ENCODE measurements at regions not wholly inside any gene's neighbourhood (a gene's known extent, or its start where the extent isn't known, plus 50 kb on each side); places are given as distances from the start of the nearest gene placed in this dataset.

DNA sequence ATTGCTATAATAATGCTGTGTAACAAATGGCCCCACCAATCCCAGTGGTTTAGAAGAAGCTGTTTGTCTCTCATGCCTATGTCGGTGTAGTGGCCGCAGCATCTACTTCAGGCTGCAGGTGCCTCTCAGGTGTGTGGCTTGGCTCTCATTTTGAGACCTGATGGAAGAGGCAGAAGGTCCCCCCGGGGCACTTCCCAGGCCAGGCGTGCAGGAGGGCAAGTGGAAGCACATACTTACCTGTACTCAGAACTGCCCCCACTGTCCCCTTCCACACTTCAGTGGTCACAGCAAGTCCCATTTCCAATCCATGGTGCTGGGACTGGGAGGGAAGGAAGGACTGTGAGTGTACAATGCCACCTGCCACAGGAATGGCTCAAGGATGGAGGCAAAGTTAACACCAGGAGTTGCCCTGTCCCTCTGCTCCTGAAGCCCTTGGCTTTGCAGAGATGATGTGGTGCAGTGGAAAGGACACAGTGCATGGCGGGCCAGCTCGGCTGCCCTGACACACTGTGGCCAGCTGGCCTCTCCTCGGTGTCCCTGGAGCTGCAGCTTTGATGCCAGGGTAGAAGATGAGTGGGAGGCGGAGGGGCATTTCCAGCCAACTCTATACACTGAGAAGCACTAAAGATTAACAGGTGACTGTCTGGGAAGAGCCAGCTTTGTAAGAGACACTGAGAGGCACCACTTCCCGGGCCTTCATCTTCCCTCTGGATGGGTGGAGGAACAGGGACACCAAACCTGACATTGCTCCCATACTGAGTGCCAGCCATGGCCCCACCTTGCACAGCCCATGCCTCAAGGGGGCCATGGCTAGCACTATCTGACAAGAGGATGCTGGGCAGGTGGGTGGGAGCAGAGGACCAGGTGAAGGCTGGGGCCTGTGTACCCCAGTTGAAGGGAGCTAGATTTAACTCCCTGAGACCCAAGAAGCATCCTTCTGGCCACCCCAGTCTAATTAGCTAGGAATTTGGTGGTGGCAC, 105.9 kb downstream of the METRNL start:
- H3K9ac ChIP-seq (ENCODE audit: control insufficient read depth, insufficient read depth, low read length) = no peak overlapping the region
- BruUV-seq (replicated peaks) = no TSS peak
- ChIA-PET CTCF (interaction anchor here (0.9 kb wide), 1 partner anchor 13 kb away, joined by 3 read pairs; no protein-coding TSS in a partner anchor), RAD21 (ENCODE audit: unreplicated experiment) (no interaction called here), SMC1A (ENCODE audit: uncharacterized antibody, unreplicated experiment) (no interaction called here), POLR2A (no interaction called here)
- DNase-seq (ENCODE audit: low read depth, low spot score) (no peak), FAIRE-seq (no peak), ATAC-seq (no peak)
- no peaks in the 10 kb centered on the region for H3K79me2 ChIP-seq (ENCODE audit: control insufficient read depth, insufficient read depth, low read length)
- no peaks in the 10 kb centered on the region for H3K36me3 ChIP-seq (ENCODE audit: control insufficient read depth in 2 of 2, insufficient read depth in 2 of 2, low read length in 1 of 2)
- intact Hi-C loops (cut with micrococcal nuclease; ENCODE audit: unreplicated experiment) = no loop called here
- H4K20me1 ChIP-seq (ENCODE audit: control insufficient read depth, insufficient read depth) = peaks cover 2% of the 10 kb centered on the region; the same call in 1 of the 2 replicates
- H3K27ac ChIP-seq (ENCODE audit: control insufficient read depth, insufficient read depth) = no peak overlapping the region
- TF ChIP-seq IKZF2 (IDR thresholded peaks at IDR 0.05) (no peak), ATF3 (IDR thresholded peaks at IDR 0.05; ENCODE audit: borderline replicate concordance, extremely low read depth, low read depth, low read length) (no peak), YBX1 (IDR thresholded peaks at IDR 0.05) (no peak), STAT1 (conservative IDR thresholded peaks at IDR 0.05) (no peak), TCF7 (IDR thresholded peaks at IDR 0.05; ENCODE audit: borderline replicate concordance) (no peak), IRF4 (IDR thresholded peaks at IDR 0.05; ENCODE audit: low read depth, low read length) (no peak), E2F8 (IDR thresholded peaks at IDR 0.05; ENCODE audit: low read depth, partially characterized antibody) (no peak), TARDBP (IDR thresholded peaks at IDR 0.05; ENCODE audit: borderline replicate concordance) (no peak), RAD21 (IDR thresholded peaks at IDR 0.05; ENCODE audit: insufficient read depth, low read depth, low read length) (no peak), MTA2 (IDR thresholded peaks at IDR 0.05; ENCODE audit: low read depth) (no peak)
- TF ChIP-seq, protein P1, sequence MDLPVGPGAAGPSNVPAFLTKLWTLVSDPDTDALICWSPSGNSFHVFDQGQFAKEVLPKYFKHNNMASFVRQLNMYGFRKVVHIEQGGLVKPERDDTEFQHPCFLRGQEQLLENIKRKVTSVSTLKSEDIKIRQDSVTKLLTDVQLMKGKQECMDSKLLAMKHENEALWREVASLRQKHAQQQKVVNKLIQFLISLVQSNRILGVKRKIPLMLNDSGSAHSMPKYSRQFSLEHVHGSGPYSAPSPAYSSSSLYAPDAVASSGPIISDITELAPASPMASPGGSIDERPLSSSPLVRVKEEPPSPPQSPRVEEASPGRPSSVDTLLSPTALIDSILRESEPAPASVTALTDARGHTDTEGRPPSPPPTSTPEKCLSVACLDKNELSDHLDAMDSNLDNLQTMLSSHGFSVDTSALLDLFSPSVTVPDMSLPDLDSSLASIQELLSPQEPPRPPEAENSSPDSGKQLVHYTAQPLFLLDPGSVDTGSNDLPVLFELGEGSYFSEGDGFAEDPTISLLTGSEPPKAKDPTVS (IDR thresholded peaks at IDR 0.05; ENCODE audit: low read depth, low read length) = no peak
- TF ChIP-seq, protein P2, sequence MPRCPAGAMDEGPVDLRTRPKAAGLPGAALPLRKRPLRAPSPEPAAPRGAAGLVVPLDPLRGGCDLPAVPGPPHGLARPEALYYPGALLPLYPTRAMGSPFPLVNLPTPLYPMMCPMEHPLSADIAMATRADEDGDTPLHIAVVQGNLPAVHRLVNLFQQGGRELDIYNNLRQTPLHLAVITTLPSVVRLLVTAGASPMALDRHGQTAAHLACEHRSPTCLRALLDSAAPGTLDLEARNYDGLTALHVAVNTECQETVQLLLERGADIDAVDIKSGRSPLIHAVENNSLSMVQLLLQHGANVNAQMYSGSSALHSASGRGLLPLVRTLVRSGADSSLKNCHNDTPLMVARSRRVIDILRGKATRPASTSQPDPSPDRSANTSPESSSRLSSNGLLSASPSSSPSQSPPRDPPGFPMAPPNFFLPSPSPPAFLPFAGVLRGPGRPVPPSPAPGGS (IDR thresholded peaks at IDR 0.05; ENCODE audit: borderline replicate concordance, insufficient read depth, low read depth, low read length, poor library complexity, severe bottlenecking) = no peak
- H3K4me1 ChIP-seq (ENCODE audit: control insufficient read depth, insufficient read depth, low read length) = no peaks in the 10 kb centered on the region
- no peaks in the 10 kb centered on the region for H3K27me3 ChIP-seq (replicated peaks in 1 of 2; ENCODE audit: control insufficient read depth in 2 of 2, insufficient read depth in 2 of 2, low read length in 1 of 2)
- H3K4me3 ChIP-seq = no peak overlapping the region
- WGBS (ENCODE audit: insufficient coverage, insufficient replicate concordance, low lambda C conversion rate, missing lambda C conversion rate) = 46% methylated on average over 9 of the region's 9 CpGs
- no peak overlapping the region for H2AFZ ChIP-seq (ENCODE audit: control insufficient read depth, low read depth, low read length)
- in situ Hi-C loops (cut with MboI) = no loop called here
- H3K4me2 ChIP-seq (ENCODE audit: control insufficient read depth, insufficient read depth) = no peak overlapping the region
- peaks cover 3% of the 10 kb centered on the region; the same call in 2 of the 3 replicates for H3K9me3 ChIP-seq (replicated peaks; ENCODE audit: control insufficient read depth, insufficient read depth, low read length)

All from GM12878 (cell line).